Nephron progenitor cell (in vitro differentiated cells): ENCODE measurements at regions not wholly inside any gene's neighbourhood (a gene's known extent, or its start where the extent isn't known, plus 50 kb on each side); places are given as distances from the start of the nearest gene placed in this dataset.
A peak's percentile ranks its signal among the peaks of the same experiment; 100 is the strongest.

Source experiments
- DNase-seq: peaks from one replicate; pipeline ENCODE4 v3.0.0; 2021
- H3K27ac Mint-ChIP-seq: 2 replicates; pipeline ENCODE4 v1.8.0; 2021; ENCODE audit warnings: mild to moderate bottlenecking, moderate library complexity, mixed read lengths
- H3K27me3 Mint-ChIP-seq: 2 replicates; pipeline ENCODE4 v1.8.0; 2021; ENCODE audit warnings: mild to moderate bottlenecking, low read depth, mixed read lengths; ENCODE audit not compliant: poor library complexity
- H3K36me3 Mint-ChIP-seq: 2 replicates; pipeline ENCODE4 v1.8.0; 2021; ENCODE audit warnings: low read depth, mixed read lengths
- H3K4me1 Mint-ChIP-seq: 2 replicates; pipeline ENCODE4 v1.8.0; 2021; ENCODE audit warnings: mixed read lengths
- H3K4me3 Mint-ChIP-seq: 2 replicates; pipeline ENCODE4 v1.8.0; 2021; ENCODE audit warnings: mild to moderate bottlenecking, moderate library complexity, mixed read lengths
- H3K9me3 Mint-ChIP-seq: 2 replicates; pipeline ENCODE4 v1.8.0; 2021; ENCODE audit warnings: mild to moderate bottlenecking, moderate library complexity, mixed read lengths
- CTCF ChIP-seq: fragments of 200-600 bp; sonication (generic); IDR thresholded peaks from 2 replicates; pipeline ENCODE4 v1.5.0; 2021; ENCODE audit warnings: antibody characterized with exemption

DNA sequence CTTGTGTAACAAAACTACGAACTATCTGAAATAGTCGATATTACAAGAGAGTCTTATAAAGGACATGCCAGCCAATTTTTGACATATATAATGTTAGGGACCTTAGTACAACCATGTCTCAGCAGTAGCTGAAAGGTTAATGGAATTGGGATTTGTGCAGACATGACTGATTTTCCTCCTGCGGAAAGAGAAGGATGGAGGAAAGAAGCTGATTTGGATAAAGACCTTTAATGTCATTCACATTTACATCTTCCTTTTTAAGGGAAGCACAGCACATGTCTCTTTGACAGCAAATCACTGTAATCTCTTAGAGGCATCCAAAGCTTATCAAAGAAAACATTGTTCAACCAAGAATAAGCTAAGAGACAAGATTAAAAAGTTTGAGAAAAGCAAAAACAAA lies 1976.2 kb upstream of the IGFBP7 start:
- H3K4me3 Mint-ChIP-seq = no peak overlapping the region
- H3K27me3 Mint-ChIP-seq = no peaks in the 10 kb centered on the region
- H3K27ac Mint-ChIP-seq = no peak overlapping the region
- TF ChIP-seq CTCF = no peak
- no peaks in the 10 kb centered on the region for H3K36me3 Mint-ChIP-seq
- no peak for DNase-seq
- H3K9me3 Mint-ChIP-seq = peaks cover 9% of the 10 kb centered on the region
- H3K4me1 Mint-ChIP-seq = no peaks in the 10 kb centered on the region

DNA sequence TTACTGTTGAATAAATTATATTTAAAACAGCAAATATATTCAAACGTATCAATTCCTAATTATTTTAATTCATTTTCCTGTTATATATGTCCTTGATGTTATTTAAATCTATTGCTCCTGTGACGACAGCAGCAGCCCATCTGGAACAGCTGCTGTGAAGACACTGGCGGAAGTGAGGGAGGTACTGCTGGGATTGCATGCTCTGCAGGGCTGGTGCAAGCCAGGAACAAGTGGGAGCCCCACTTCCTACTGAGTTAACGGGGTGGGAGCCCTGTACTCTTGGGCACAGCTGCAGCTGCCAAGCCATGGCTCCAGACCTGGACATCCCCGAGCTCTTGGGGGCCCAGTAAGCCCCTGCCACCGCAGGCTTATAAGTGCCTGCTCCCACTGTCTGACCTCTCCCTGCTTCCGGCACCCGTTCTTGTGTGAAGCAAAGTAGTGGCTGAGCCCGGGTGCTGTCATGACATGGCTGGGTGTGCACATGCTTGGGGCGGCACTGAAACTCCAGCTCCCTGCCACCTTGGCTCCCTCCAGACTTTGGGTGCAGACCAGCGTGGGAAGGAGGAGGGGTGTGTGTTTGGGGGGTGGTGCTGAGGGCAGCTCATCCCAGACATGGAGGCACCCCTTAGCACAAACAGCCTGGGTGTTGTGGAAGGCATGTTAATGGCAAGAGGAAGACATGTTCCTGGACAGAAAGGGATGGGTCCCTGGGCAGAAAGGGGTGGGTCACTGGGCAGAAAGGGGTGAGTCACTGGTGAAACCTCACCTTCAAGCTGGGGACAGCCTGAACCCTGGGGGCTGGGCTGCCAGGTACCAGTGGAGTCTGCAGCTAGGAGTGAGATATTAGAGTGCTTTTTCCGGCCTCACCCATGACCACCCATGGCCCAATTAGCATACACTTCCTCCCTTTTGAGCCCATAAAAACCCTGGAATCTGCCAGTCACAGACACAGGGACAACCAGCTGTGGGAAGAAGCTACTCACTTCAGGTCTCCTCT lies 1981.3 kb upstream of the IGFBP7 start:
- no peaks in the 10 kb centered on the region for H3K9me3 Mint-ChIP-seq
- H3K36me3 Mint-ChIP-seq = no peaks in the 10 kb centered on the region
- no peak for DNase-seq
- TF ChIP-seq CTCF = no peak
- H3K4me3 Mint-ChIP-seq = no peak overlapping the region
- H3K27me3 Mint-ChIP-seq = no peaks in the 10 kb centered on the region
- peaks cover 4% of the 10 kb centered on the region for H3K4me1 Mint-ChIP-seq
- H3K27ac Mint-ChIP-seq = no peak overlapping the region

- no peak for TF ChIP-seq CTCF
- H3K36me3 Mint-ChIP-seq = no peaks in the 10 kb centered on the region
- H3K4me1 Mint-ChIP-seq = peaks cover 4% of the 10 kb centered on the region
- no peaks in the 10 kb centered on the region for H3K27me3 Mint-ChIP-seq
- H3K4me3 Mint-ChIP-seq = no peak overlapping the region
- H3K9me3 Mint-ChIP-seq = no peaks in the 10 kb centered on the region
- H3K27ac Mint-ChIP-seq = peak overlapping the region; percentile 43
- DNase-seq = no peak
These were observed 1984.3 kb upstream of the IGFBP7 start for GRCh38 chr4:59094505-59094904.

- DNase-seq = no peak
- H3K4me3 Mint-ChIP-seq = no peak overlapping the region
- H3K4me1 Mint-ChIP-seq = no peaks in the 10 kb centered on the region
- no peak for TF ChIP-seq CTCF
- H3K36me3 Mint-ChIP-seq = no peaks in the 10 kb centered on the region
- H3K9me3 Mint-ChIP-seq = no peaks in the 10 kb centered on the region
- no peak overlapping the region for H3K27ac Mint-ChIP-seq
- no peaks in the 10 kb centered on the region for H3K27me3 Mint-ChIP-seq
These were observed 1992.1 kb upstream of the IGFBP7 start for GRCh38 chr4:59102311-59102710.

- no peak for DNase-seq
- Mint-ChIP-seq H3K4me1 (peaks cover 4% of the 10 kb centered on the region), H3K4me3 (no peak overlapping the region), H3K9me3 (no peaks in the 10 kb centered on the region), H3K27ac (no peak overlapping the region), H3K36me3 (no peaks in the 10 kb centered on the region), H3K27me3 (no peaks in the 10 kb centered on the region)
- no peak for TF ChIP-seq CTCF
These were observed 2010.2 kb upstream of the IGFBP7 start for GRCh38 chr4:59120287-59120814.
